ENCODE measurements at regions not wholly inside any gene's neighbourhood (a gene's known extent, or its start where the extent isn't known, plus 50 kb on each side); places are given as distances from the start of the nearest gene placed in this dataset.

GRCh38 chrX:8232406-8232805, 61.3 kb upstream of the VCX2 start:
- no peak for TF ChIP-seq CTCF (IDR thresholded peaks at IDR 0.05; ENCODE audit: control insufficient read depth, extremely low read depth, insufficient read depth)
- H3K4me3 ChIP-seq (ENCODE audit: low read depth, low read length): no peak overlapping the region

GRCh38 chrX:8233091-8233490, 62.0 kb upstream of the VCX2 start:
- no peak for DNase-seq (ENCODE audit: low read depth)
- TF ChIP-seq CTCF (IDR thresholded peaks at IDR 0.05; ENCODE audit: control insufficient read depth, extremely low read depth, insufficient read depth): no peak
- H3K4me3 ChIP-seq (ENCODE audit: low read depth, low read length): no peak overlapping the region

More at GRCh38 chrX:8232406-8232805, 61.3 kb upstream of the VCX2 start:
- DNase-seq (ENCODE audit: low read depth): no peak

GRCh38 chrX:8235026-8235425, 64.0 kb upstream of the VCX2 start:
- no peak for DNase-seq (ENCODE audit: low read depth)
- no peak for TF ChIP-seq CTCF (IDR thresholded peaks at IDR 0.05; ENCODE audit: control insufficient read depth, extremely low read depth, insufficient read depth)
- no peak overlapping the region for H3K4me3 ChIP-seq (ENCODE audit: low read depth, low read length)

GRCh38 chrX:8237718-8238117, 66.7 kb upstream of the VCX2 start:
- TF ChIP-seq CTCF (IDR thresholded peaks at IDR 0.05; ENCODE audit: control insufficient read depth, extremely low read depth, insufficient read depth): no peak
- no peak for DNase-seq (ENCODE audit: low read depth)
- no peak overlapping the region for H3K4me3 ChIP-seq (ENCODE audit: low read depth, low read length)

- DNase-seq (ENCODE audit: low read depth): no peak
- no peak for TF ChIP-seq CTCF (IDR thresholded peaks at IDR 0.05; ENCODE audit: control insufficient read depth, extremely low read depth, insufficient read depth)
- H3K4me3 ChIP-seq (ENCODE audit: low read depth, low read length): no peak overlapping the region
These were observed 71.5 kb upstream of the VCX2 start for GRCh38 chrX:8242431-8243020.

- no peak for DNase-seq (ENCODE audit: low read depth)
- H3K4me3 ChIP-seq (ENCODE audit: low read depth, low read length): no peak overlapping the region
- no peak for TF ChIP-seq CTCF (IDR thresholded peaks at IDR 0.05; ENCODE audit: control insufficient read depth, extremely low read depth, insufficient read depth)
These were observed 73.2 kb upstream of the VCX2 start for GRCh38 chrX:8244301-8244700.

- DNase-seq (ENCODE audit: low read depth): no peak
- no peak overlapping the region for H3K4me3 ChIP-seq (ENCODE audit: low read depth, low read length)
- TF ChIP-seq CTCF (IDR thresholded peaks at IDR 0.05; ENCODE audit: control insufficient read depth, extremely low read depth, insufficient read depth): no peak
These were observed 74.3 kb upstream of the VCX2 start for GRCh38 chrX:8245411-8245810.

Measured in LNCaP clone FGC (cell line).